ENCODE measurements at regions not wholly inside any gene's neighbourhood (a gene's known extent, or its start where the extent isn't known, plus 50 kb on each side); places are given as distances from the start of the nearest gene placed in this dataset.

DNA sequence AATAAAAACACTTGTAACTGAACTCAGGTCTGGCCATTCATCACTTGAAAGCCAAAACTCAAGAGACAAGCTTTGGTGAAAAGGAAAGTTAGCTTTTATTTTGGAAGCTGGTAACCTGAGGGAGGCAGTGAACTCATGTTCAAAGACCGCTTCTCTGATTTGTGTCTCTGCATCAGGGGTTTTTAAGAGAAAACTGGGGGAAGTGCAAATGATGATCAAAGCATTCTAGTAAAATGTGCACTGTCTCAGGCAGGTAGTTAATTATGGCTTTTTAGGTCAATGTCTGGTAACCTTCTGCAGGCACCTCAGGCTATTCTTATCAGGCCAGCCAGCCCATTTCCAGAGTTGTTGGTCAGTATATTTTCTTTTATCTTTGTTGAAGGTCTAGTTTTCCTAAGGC is 162.2 kb downstream of the SYT10 start:
- TF ChIP-seq CTCF (IDR thresholded peaks at IDR 0.05) (no peak), POLR2AphosphoS5 (IDR thresholded peaks at IDR 0.05; ENCODE audit: insufficient read depth in 1 of 2, low read depth in 1 of 2) (no peak)
